Keratinocyte (primary cell): ENCODE measurements at regions not wholly inside any gene's neighbourhood (a gene's known extent, or its start where the extent isn't known, plus 50 kb on each side); places are given as distances from the start of the nearest gene placed in this dataset.

ENCODE experiments used
- DNase-seq: peaks from one replicate; pipeline ENCODE4 v3.0.0-alpha.2; 2011; ENCODE audit warnings: low read depth, missing footprints, low spot score
- FAIRE-seq: peaks from 2 replicates; lab custom pipeline; 2011; peaks lifted over from hg19 to GRCh38; lab: Jason Lieb, UNC
- H2AFZ ChIP-seq: 2 replicates; pipeline ENCODE4 v1.6.0; 2012; ENCODE audit warnings: low read length, control low read depth, inconsistent platforms; ENCODE audit not compliant: control insufficient read depth
- H3K27ac ChIP-seq: 2 replicates; pipeline ENCODE4 v1.5.1; 2011; ENCODE audit warnings: low read length; ENCODE audit not compliant: control insufficient read depth, insufficient read depth
- H3K27me3 ChIP-seq: 3 replicates; pipeline ENCODE4 v1.6.0; 2011; ENCODE audit warnings: low read length; ENCODE audit not compliant: control insufficient read depth, insufficient read depth; ENCODE audit errors: extremely low read depth
- H3K36me3 ChIP-seq, 2 experiments: 2 replicates in 1 of 2; 3 replicates in 1 of 2; pipeline ENCODE4 v1.5.1; 2011; ENCODE audit warnings: low read length in 2 of 2, mild to moderate bottlenecking in 1 of 2; ENCODE audit not compliant: control insufficient read depth in 2 of 2, insufficient read depth in 2 of 2; ENCODE audit errors: extremely low read depth in 1 of 2
- H3K4me1 ChIP-seq: 3 replicates; pipeline ENCODE4 v1.5.1; 2011; ENCODE audit warnings: low read length; ENCODE audit not compliant: control insufficient read depth, insufficient read depth; ENCODE audit errors: extremely low read depth
- H3K4me2 ChIP-seq: 3 replicates; pipeline ENCODE4 v1.6.0; 2011; ENCODE audit warnings: low read depth, low read length; ENCODE audit not compliant: control insufficient read depth, insufficient read depth; ENCODE audit errors: extremely low read depth
- H3K4me3 ChIP-seq, 3 experiments: fragments of 200-600 bp in 1 of 3; sonication (generic) in 1 of 3; 2 replicates in 2 of 3; 3 replicates in 1 of 3; pipeline ENCODE4 v1.5.1; 2011 to 2016; ENCODE audit warnings: low read length in 3 of 3, mild to moderate bottlenecking in 3 of 3, control low read depth in 2 of 3, inconsistent platforms in 1 of 3, low read depth in 1 of 3, mixed read lengths in 1 of 3, mixed run types in 1 of 3, moderate library complexity in 1 of 3; ENCODE audit not compliant: control insufficient read depth in 2 of 3, insufficient read depth in 2 of 3; ENCODE audit errors: extremely low read depth in 1 of 3
- H3K79me2 ChIP-seq: 2 replicates; pipeline ENCODE4 v1.6.0; 2012; ENCODE audit warnings: low read length; ENCODE audit not compliant: control insufficient read depth, insufficient read depth
- H3K9ac ChIP-seq: 3 replicates; pipeline ENCODE4 v1.6.0; 2011; ENCODE audit warnings: low read length; ENCODE audit not compliant: control insufficient read depth, insufficient read depth; ENCODE audit errors: extremely low read depth
- H3K9me1 ChIP-seq: 3 replicates; pipeline ENCODE4 v1.6.0; 2011; ENCODE audit warnings: low read length; ENCODE audit not compliant: control insufficient read depth, insufficient read depth; ENCODE audit errors: extremely low read depth
- H3K9me3 ChIP-seq: 2 replicates; pipeline ENCODE4 v1.5.1; 2012; ENCODE audit warnings: low read depth, low read length; ENCODE audit not compliant: control insufficient read depth
- H4K20me1 ChIP-seq: 3 replicates; pipeline ENCODE4 v1.6.0; 2011; ENCODE audit warnings: low read length; ENCODE audit not compliant: control insufficient read depth, insufficient read depth; ENCODE audit errors: extremely low read depth
- EZH2 ChIP-seq: IDR thresholded peaks from one replicate; pipeline ENCODE4 v1.6.1; 2012; ENCODE audit warnings: inconsistent platforms, mild to moderate bottlenecking, low read length, moderate library complexity
- dilution Hi-C: fragments of 300-500 bp; cut with MboI; formaldehyde crosslinking; loops from one replicate; pipeline ENCODE4 v1.7.0; 2020; ENCODE audit warnings: low sequenced_read_pairs; ENCODE audit not compliant: extremely low pct_ligation_motif_present
- TF ChIP-seq, protein P1 (sequence below), 3 experiments: IDR thresholded peaks in 1 of 3; conservative IDR thresholded peaks in 1 of 3; optimal IDR thresholded peaks in 1 of 3; 2 replicates in 2 of 3; 3 replicates in 1 of 3; pipeline versions ENCODE3 to v1.5.1; 2011; ENCODE audit warnings: low read length in 3 of 3, mild to moderate bottlenecking in 3 of 3, moderate library complexity in 2 of 3, control low read depth in 1 of 3, inconsistent platforms in 1 of 3; ENCODE audit not compliant: insufficient read depth in 2 of 3; ENCODE audit errors: extremely low read depth in 1 of 3

DNA sequence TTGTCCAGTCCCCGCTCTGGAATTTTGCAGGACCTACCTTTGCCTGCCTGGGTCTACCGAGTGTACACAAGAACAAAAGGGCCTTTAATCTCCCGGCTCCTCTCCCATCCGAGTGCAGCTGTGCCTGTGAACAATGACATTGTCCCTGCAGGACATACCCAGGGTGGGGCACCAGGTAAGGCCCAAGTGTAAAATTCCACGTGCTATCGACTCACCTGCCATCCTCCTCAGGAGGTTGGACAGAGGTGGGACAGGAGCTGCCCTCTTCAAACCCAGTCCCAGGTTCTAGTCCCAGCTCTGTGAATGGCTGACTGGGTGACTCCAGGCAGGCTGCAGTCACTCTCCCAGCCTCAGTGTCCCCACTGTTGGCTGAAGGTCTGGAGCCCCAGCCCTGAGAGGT lies 159.6 kb upstream of the ALDH1B1 start:
- dilution Hi-C loops = no loop called here
- no peaks in the 10 kb centered on the region for H3K79me2 ChIP-seq
- no peak for FAIRE-seq

DNA sequence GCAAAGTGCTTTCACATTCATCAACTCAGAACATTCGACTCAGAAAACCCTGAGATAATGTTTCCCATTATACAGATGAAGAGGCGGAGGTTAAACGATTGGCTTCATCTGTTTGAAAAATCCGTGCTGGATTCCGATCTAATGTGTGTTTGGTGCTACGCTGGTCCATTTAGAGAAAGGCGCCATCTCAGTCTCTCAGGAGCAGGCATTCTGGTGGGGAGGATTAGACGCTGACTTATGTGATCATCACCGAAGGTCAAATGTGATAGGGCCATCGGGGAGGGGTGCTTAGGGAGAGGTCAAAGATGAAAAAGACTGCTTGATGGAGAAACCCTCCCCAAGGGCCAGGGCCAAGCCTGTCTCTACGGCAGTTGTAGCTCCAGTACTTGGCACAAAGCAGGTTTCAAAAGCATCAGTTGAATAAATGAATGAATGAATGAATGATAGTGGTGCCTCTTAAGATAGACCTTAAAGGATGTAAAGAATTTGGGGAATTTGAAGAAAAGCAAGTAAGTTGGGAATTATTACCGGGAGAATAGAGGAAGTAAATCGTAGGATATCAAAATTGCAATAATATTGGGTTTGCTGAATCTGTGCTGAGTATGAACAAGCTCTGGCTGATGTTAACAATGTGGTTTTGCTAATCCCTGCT lies 160.6 kb upstream of the SHB start:
- H3K27ac ChIP-seq = no peak overlapping the region
- TF ChIP-seq, protein P1, sequence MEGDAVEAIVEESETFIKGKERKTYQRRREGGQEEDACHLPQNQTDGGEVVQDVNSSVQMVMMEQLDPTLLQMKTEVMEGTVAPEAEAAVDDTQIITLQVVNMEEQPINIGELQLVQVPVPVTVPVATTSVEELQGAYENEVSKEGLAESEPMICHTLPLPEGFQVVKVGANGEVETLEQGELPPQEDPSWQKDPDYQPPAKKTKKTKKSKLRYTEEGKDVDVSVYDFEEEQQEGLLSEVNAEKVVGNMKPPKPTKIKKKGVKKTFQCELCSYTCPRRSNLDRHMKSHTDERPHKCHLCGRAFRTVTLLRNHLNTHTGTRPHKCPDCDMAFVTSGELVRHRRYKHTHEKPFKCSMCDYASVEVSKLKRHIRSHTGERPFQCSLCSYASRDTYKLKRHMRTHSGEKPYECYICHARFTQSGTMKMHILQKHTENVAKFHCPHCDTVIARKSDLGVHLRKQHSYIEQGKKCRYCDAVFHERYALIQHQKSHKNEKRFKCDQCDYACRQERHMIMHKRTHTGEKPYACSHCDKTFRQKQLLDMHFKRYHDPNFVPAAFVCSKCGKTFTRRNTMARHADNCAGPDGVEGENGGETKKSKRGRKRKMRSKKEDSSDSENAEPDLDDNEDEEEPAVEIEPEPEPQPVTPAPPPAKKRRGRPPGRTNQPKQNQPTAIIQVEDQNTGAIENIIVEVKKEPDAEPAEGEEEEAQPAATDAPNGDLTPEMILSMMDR (optimal IDR thresholded peaks at IDR 0.05 in 1 of 3, IDR thresholded peaks at IDR 0.05 in 1 of 3, conservative IDR thresholded peaks at IDR 0.05 in 1 of 3; ENCODE audit: extremely low read depth in 1 of 3, insufficient read depth in 2 of 3, low read length in 3 of 3) = no peak
- no peak for TF ChIP-seq EZH2

More for the DNA sequence above, 159.6 kb upstream of the ALDH1B1 start:
- Histone ChIP-seq H3K27me3 (peaks cover 25% of the 10 kb centered on the region), H3K36me3 (no peaks in the 10 kb centered on the region), H3K27ac (no peak overlapping the region), H3K9ac (no peak overlapping the region), H2AFZ (no peak overlapping the region), H3K4me1 (no peaks in the 10 kb centered on the region), H4K20me1 (no peaks in the 10 kb centered on the region), H3K9me1 (no peaks in the 10 kb centered on the region), H3K4me2 (no peak overlapping the region), H3K4me3 (no peak overlapping the region), H3K9me3 (no peaks in the 10 kb centered on the region)
- TF ChIP-seq EZH2 = no peak
- TF ChIP-seq, protein P1 (optimal IDR thresholded peaks at IDR 0.05 in 1 of 3, IDR thresholded peaks at IDR 0.05 in 1 of 3, conservative IDR thresholded peaks at IDR 0.05 in 1 of 3; ENCODE audit: extremely low read depth in 1 of 3, insufficient read depth in 2 of 3, low read length in 3 of 3) = no peak
- no peak for DNase-seq

More for the DNA sequence above, 160.6 kb upstream of the SHB start:
- dilution Hi-C loops = no loop called here
- Histone ChIP-seq H3K9ac (no peak overlapping the region), H3K4me1 (peaks cover 10% of the 10 kb centered on the region), H3K79me2 (no peaks in the 10 kb centered on the region), H3K9me3 (no peaks in the 10 kb centered on the region), H2AFZ (no peak overlapping the region), H3K27me3 (peaks cover 27% of the 10 kb centered on the region), H3K36me3 (no peaks in the 10 kb centered on the region), H3K4me2 (no peak overlapping the region), H3K9me1 (no peaks in the 10 kb centered on the region), H4K20me1 (no peaks in the 10 kb centered on the region), H3K4me3 (no peak overlapping the region)
- DNase-seq (no peak), FAIRE-seq (no peak)
